T47D (cell line): ENCODE measurements at regions not wholly inside any gene's neighbourhood (a gene's known extent, or its start where the extent isn't known, plus 50 kb on each side); places are given as distances from the start of the nearest gene placed in this dataset.
A peak's percentile ranks its signal among the peaks of the same experiment; 100 is the strongest.

ENCODE experiments used
- DNase-seq, 2 experiments: peaks; one replicate each; pipeline versions ENCODE4 v3.0.0 to v3.0.0-alpha.2; 2011 to 2012; ENCODE audit warnings: low read depth in 1 of 2, low spot score in 1 of 2
- JUND ChIP-seq: IDR thresholded peaks from 2 replicates; pipeline ENCODE4 v1.6.1; 2012; ENCODE audit warnings: low read depth
- in situ Hi-C: cut with HindIII; loops from 2 replicates; pipeline ENCODE4 v1.10.0; 2016; ENCODE audit warnings: low sequenced_read_pairs, low pct_unique_long_range_greater_than_20kb

GRCh38 chr6:119627908-119628669 lies 278.5 kb upstream of the MAN1A1 start:
- TF ChIP-seq JUND = no peak
- in situ Hi-C loops = no loop called here
- peak in 1 of 2 experiments; percentile 21 for DNase-seq

GRCh38 chr6:119626884-119627619 lies 277.5 kb upstream of the MAN1A1 start:
- no peak for DNase-seq
- TF ChIP-seq JUND = no peak
- in situ Hi-C loops = no loop called here

GRCh38 chr6:119620846-119621555 lies 271.4 kb upstream of the MAN1A1 start:
- DNase-seq = no peak
- in situ Hi-C loops = no loop called here

GRCh38 chr6:119614138-119614537 lies 264.6 kb upstream of the MAN1A1 start:
- no peak for TF ChIP-seq JUND
- no peak for DNase-seq
- in situ Hi-C loops = no loop called here

More at GRCh38 chr6:119620846-119621555, 271.4 kb upstream of the MAN1A1 start:
- TF ChIP-seq JUND = no peak

GRCh38 chr6:119612911-119613381 lies 263.4 kb upstream of the MAN1A1 start:
- in situ Hi-C loops = no loop called here
- no peak for DNase-seq
- TF ChIP-seq JUND = no peak

GRCh38 chr6:119612176-119612891 lies 262.8 kb upstream of the MAN1A1 start:
- DNase-seq = no peak
- TF ChIP-seq JUND = no peak
- in situ Hi-C loops = no loop called here

GRCh38 chr6:119610754-119611153 lies 261.2 kb upstream of the MAN1A1 start:
- in situ Hi-C loops = no loop called here
- DNase-seq = no peak
- no peak for TF ChIP-seq JUND

- no peak for TF ChIP-seq JUND
- in situ Hi-C loops = no loop called here
- DNase-seq = no peak
These were observed 260.7 kb upstream of the MAN1A1 start for GRCh38 chr6:119610265-119610664.

- no peak for TF ChIP-seq JUND
- in situ Hi-C loops = no loop called here
- no peak for DNase-seq
These were observed 260.3 kb upstream of the MAN1A1 start for GRCh38 chr6:119609865-119610264.

GRCh38 chr6:119608994-119609393 lies 259.4 kb upstream of the MAN1A1 start:
- no peak for TF ChIP-seq JUND
- DNase-seq = no peak
- in situ Hi-C loops = no loop called here

GRCh38 chr6:119604124-119604523 lies 254.6 kb upstream of the MAN1A1 start:
- no peak for TF ChIP-seq JUND
- DNase-seq = no peak
- in situ Hi-C loops = no loop called here

- DNase-seq = no peak
- no peak for TF ChIP-seq JUND
- in situ Hi-C loops = no loop called here
These were observed 253.9 kb upstream of the MAN1A1 start for GRCh38 chr6:119603501-119603900.
